ENCODE measurements at regions not wholly inside any gene's neighbourhood (a gene's known extent, or its start where the extent isn't known, plus 50 kb on each side); places are given as distances from the start of the nearest gene placed in this dataset.

DNA sequence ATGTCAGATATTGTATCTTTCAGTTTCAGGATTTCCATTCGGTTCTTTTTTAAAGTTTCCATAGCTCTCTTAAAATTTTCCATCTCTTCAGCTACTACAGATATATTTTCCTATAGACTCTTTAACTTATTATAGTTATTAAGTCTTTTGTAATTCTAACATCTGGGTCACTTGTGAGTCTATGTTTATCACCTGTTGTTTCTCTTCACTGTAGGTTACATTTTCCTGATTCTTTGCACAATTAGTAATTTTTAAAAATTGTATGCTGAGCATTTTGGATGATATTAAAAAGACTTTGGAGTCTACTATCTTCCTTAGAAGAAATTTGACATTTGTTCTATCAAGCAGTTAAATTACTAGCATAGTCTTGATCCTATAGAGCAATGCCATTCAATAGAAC lies 140.7 kb downstream of the QRSL1 start:
- Histone ChIP-seq H3K9me3 (ENCODE audit: control extremely low read depth in 1 of 3, control insufficient read depth in 2 of 3, insufficient read depth in 1 of 3, low read length in 2 of 3) (peaks cover 1 to 29% (median 15%) of the 10 kb centered on the region in 3 donors), H3K9ac (ENCODE audit: low read length) (no peak overlapping the region), H3K27ac (ENCODE audit: low read length in 2 of 2) (no peak overlapping the region), H4K20me1 (ENCODE audit: control insufficient read depth, insufficient read depth, low read length, poor library complexity, severe bottlenecking) (no peaks in the 10 kb centered on the region), H3K4me3 (ENCODE audit: control extremely low read depth in 1 of 5, extremely low read depth in 1 of 5, insufficient read depth in 1 of 5, low read depth in 2 of 5, low read length in 4 of 5) (no peak overlapping the region), H3K36me3 (replicated peaks in 1 of 2; ENCODE audit: control extremely low read depth in 1 of 2, control insufficient read depth in 1 of 2, extremely low read depth in 1 of 2, insufficient read depth in 2 of 2, low read length in 1 of 2) (no peaks in the 10 kb centered on the region), H3K79me2 (ENCODE audit: control insufficient read depth, insufficient read depth, low read length) (no peaks in the 10 kb centered on the region), H2AFZ (ENCODE audit: insufficient read depth, low read depth, low read length, poor library complexity, severe bottlenecking) (no peak overlapping the region), H3K27me3 (replicated peaks in 1 of 4; ENCODE audit: control extremely low read depth in 1 of 4, control insufficient read depth in 3 of 4, insufficient read depth in 4 of 4, low read length in 3 of 4) (no peaks in the 10 kb centered on the region), H3K4me2 (replicated peaks; ENCODE audit: low read depth, low read length, poor library complexity, severe bottlenecking) (no peak overlapping the region), H3K4me1 (ENCODE audit: control insufficient read depth in 2 of 2, insufficient read depth in 2 of 2, low read length in 2 of 2) (peaks cover 0 to under 1% of the 10 kb centered on the region in 2 donors)
- Mint-ChIP-seq H3K27me3 (no peaks in the 10 kb centered on the region), H3K27ac (no peak overlapping the region), H3K4me1 (peaks cover 2% of the 10 kb centered on the region), H3K9me3 (ENCODE audit: insufficient read depth) (peaks cover 7% of the 10 kb centered on the region), H3K4me3 (no peak overlapping the region)
- no peak for DNase-seq
- TF ChIP-seq, protein P1, sequence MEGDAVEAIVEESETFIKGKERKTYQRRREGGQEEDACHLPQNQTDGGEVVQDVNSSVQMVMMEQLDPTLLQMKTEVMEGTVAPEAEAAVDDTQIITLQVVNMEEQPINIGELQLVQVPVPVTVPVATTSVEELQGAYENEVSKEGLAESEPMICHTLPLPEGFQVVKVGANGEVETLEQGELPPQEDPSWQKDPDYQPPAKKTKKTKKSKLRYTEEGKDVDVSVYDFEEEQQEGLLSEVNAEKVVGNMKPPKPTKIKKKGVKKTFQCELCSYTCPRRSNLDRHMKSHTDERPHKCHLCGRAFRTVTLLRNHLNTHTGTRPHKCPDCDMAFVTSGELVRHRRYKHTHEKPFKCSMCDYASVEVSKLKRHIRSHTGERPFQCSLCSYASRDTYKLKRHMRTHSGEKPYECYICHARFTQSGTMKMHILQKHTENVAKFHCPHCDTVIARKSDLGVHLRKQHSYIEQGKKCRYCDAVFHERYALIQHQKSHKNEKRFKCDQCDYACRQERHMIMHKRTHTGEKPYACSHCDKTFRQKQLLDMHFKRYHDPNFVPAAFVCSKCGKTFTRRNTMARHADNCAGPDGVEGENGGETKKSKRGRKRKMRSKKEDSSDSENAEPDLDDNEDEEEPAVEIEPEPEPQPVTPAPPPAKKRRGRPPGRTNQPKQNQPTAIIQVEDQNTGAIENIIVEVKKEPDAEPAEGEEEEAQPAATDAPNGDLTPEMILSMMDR (IDR thresholded peaks at IDR 0.05) = no peak
- no peak for TF ChIP-seq EZH2 (IDR thresholded peaks at IDR 0.05; ENCODE audit: borderline replicate concordance, insufficient read depth, low read depth, low read length, poor library complexity, severe bottlenecking)
- POLR2A ChIA-PET = no interaction called here
- no peak for ATAC-seq (ENCODE audit: low read depth)
- intact Hi-C loops (cut with micrococcal nuclease) = no loop called here
- CTCF ChIA-PET = no interaction called here
- no CpG with 5 or more reads among the region's 1 CpG for WGBS (ENCODE audit: insufficient coverage)

DNA sequence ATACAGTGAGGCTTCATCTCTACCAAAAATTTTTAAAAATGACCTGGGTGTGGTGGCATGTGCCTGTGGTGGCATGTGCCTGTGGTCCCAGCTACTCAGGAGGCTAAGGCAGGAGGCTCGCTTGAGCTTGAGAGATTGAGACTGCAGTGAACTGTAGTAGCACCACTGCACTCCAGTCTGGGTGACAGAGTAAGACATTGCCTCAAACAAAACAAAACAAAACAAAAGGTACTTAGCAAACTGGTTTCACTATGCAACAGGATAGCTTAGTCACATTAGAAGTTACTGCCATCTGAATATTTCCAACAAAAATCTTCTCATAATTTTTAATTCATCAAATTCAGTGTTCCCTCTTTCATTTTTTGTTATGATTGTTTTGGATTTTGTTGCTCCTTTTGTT lies 137.9 kb downstream of the QRSL1 start:
- H3K27me3 Mint-ChIP-seq = no peaks in the 10 kb centered on the region
- H3K9me3 ChIP-seq (ENCODE audit: control extremely low read depth in 1 of 3, control insufficient read depth in 2 of 3, insufficient read depth in 1 of 3, low read length in 2 of 3) = peaks cover 1 to 29% (median 19%) of the 10 kb centered on the region in 3 donors
- H3K27ac ChIP-seq (ENCODE audit: low read length in 2 of 2) = no peak overlapping the region
- TF ChIP-seq, protein P1 (IDR thresholded peaks at IDR 0.05) = no peak
- no peak for TF ChIP-seq EZH2 (IDR thresholded peaks at IDR 0.05; ENCODE audit: borderline replicate concordance, insufficient read depth, low read depth, low read length, poor library complexity, severe bottlenecking)
- DNase-seq = no peak
- H3K4me1 ChIP-seq (ENCODE audit: control insufficient read depth in 2 of 2, insufficient read depth in 2 of 2, low read length in 2 of 2) = peaks cover 6 to 11% of the 10 kb centered on the region in 2 donors
- no peaks in the 10 kb centered on the region for H3K36me3 ChIP-seq (replicated peaks in 1 of 2; ENCODE audit: control extremely low read depth in 1 of 2, control insufficient read depth in 1 of 2, extremely low read depth in 1 of 2, insufficient read depth in 2 of 2, low read length in 1 of 2)
- H3K9ac ChIP-seq (ENCODE audit: low read length) = no peak overlapping the region
- ChIA-PET CTCF (no interaction called here), POLR2A (no interaction called here)
- no peaks in the 10 kb centered on the region for H4K20me1 ChIP-seq (ENCODE audit: control insufficient read depth, insufficient read depth, low read length, poor library complexity, severe bottlenecking)
- H3K4me3 ChIP-seq (ENCODE audit: control extremely low read depth in 1 of 5, extremely low read depth in 1 of 5, insufficient read depth in 1 of 5, low read depth in 2 of 5, low read length in 4 of 5) = no peak overlapping the region
- H2AFZ ChIP-seq (ENCODE audit: insufficient read depth, low read depth, low read length, poor library complexity, severe bottlenecking) = no peak overlapping the region
- no CpG with 5 or more reads among the region's 1 CpG for WGBS (ENCODE audit: insufficient coverage)
- H3K79me2 ChIP-seq (ENCODE audit: control insufficient read depth, insufficient read depth, low read length) = no peaks in the 10 kb centered on the region
- intact Hi-C loops (cut with micrococcal nuclease) = no loop called here
- H3K4me3 Mint-ChIP-seq = no peak overlapping the region
- no peaks in the 10 kb centered on the region for H3K27me3 ChIP-seq (replicated peaks in 1 of 4; ENCODE audit: control extremely low read depth in 1 of 4, control insufficient read depth in 3 of 4, insufficient read depth in 4 of 4, low read length in 3 of 4)
- H3K4me1 Mint-ChIP-seq = peaks cover 2% of the 10 kb centered on the region
- no peak overlapping the region for H3K27ac Mint-ChIP-seq
- ATAC-seq (ENCODE audit: low read depth) = no peak
- H3K9me3 Mint-ChIP-seq (ENCODE audit: insufficient read depth) = peaks cover 7% of the 10 kb centered on the region
- H3K4me2 ChIP-seq (replicated peaks; ENCODE audit: low read depth, low read length, poor library complexity, severe bottlenecking) = no peak overlapping the region
